Activated naive CD4-positive, alpha-beta T cell treated with anti-CD3 and anti-CD28 coated beads, Interleukin-2, amount 50 U/mL, for 24 hours (primary cell): ENCODE measurements at regions not wholly inside any gene's neighbourhood (a gene's known extent, or its start where the extent isn't known, plus 50 kb on each side); places are given as distances from the start of the nearest gene placed in this dataset.

Source experiments
- H3K27ac Mint-ChIP-seq: one replicate; pipeline ENCODE4 v1.8.0; 2021; ENCODE audit warnings: mild to moderate bottlenecking, mixed read lengths
- H3K27me3 Mint-ChIP-seq: one replicate; pipeline ENCODE4 v1.8.0; 2021; ENCODE audit warnings: mixed read lengths
- H3K36me3 Mint-ChIP-seq: one replicate; pipeline ENCODE4 v1.8.0; 2021; ENCODE audit warnings: mixed read lengths
- H3K4me1 Mint-ChIP-seq: one replicate; pipeline ENCODE4 v1.8.0; 2021; ENCODE audit warnings: mixed read lengths
- H3K4me3 Mint-ChIP-seq: one replicate; pipeline ENCODE4 v1.8.0; 2021; ENCODE audit warnings: mild to moderate bottlenecking, mixed read lengths
- H3K9me3 Mint-ChIP-seq: one replicate; pipeline ENCODE4 v1.8.0; 2021; ENCODE audit warnings: mixed read lengths

DNA sequence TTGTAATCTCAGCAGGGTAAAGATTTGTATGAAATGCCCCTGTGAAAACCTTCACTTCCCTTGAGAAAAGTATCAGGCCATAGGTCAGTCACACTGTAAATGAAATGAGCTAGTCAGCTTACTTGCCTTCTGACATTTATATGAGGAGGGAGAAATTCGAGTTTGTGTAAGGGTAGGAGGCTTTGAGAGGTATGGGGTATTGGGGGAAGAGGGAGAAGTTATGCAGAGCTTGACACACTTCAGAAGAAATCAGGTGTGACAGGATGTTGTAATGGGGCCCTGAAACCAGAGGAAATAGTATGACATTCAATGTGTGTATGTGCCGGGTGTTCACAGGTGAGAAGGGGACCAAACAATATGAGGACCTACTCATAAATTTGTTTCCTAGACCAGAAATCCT is 64.2 kb upstream of the CCN6 start:
- H3K4me1 Mint-ChIP-seq = peaks cover 95% of the 10 kb centered on the region
- H3K27ac Mint-ChIP-seq = peak overlapping the region; percentile 90
- H3K27me3 Mint-ChIP-seq = no peaks in the 10 kb centered on the region
- H3K9me3 Mint-ChIP-seq = no peaks in the 10 kb centered on the region
- H3K36me3 Mint-ChIP-seq = peaks cover 6% of the 10 kb centered on the region
- peak overlapping the region; percentile 26 for H3K4me3 Mint-ChIP-seq

DNA sequence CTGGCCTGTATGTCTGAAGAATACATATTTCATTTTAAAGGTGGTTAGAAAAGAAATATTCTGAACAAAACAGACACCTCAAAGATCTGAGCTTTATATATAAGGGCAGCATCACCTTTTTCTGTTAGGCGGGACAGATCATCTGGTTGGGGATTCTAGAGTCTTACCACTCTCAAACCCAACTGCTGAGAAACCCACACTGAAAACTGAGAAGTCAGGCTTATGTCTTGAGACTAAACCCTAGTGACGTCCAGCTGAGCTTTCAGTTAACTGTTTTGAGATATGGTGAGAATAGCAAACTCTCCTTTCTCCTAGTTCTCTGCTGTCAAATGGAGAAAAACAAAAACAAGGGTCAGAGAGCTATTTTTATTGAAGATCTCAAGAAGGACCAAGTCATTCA is 63.7 kb upstream of the CCN6 start:
- H3K27ac Mint-ChIP-seq = peak overlapping the region; percentile 90
- peak overlapping the region; percentile 26 for H3K4me3 Mint-ChIP-seq
- H3K9me3 Mint-ChIP-seq = no peaks in the 10 kb centered on the region
- peaks cover 95% of the 10 kb centered on the region for H3K4me1 Mint-ChIP-seq
- H3K27me3 Mint-ChIP-seq = no peaks in the 10 kb centered on the region
- H3K36me3 Mint-ChIP-seq = peaks cover 3% of the 10 kb centered on the region

GRCh38 chr6:111992851-111993250 is 61.1 kb upstream of the CCN6 start:
- Mint-ChIP-seq H3K36me3 (peaks cover 3% of the 10 kb centered on the region), H3K27me3 (no peaks in the 10 kb centered on the region), H3K4me1 (peaks cover 92% of the 10 kb centered on the region), H3K27ac (peak overlapping the region; percentile 83), H3K4me3 (peak overlapping the region; percentile 7), H3K9me3 (no peaks in the 10 kb centered on the region)

DNA sequence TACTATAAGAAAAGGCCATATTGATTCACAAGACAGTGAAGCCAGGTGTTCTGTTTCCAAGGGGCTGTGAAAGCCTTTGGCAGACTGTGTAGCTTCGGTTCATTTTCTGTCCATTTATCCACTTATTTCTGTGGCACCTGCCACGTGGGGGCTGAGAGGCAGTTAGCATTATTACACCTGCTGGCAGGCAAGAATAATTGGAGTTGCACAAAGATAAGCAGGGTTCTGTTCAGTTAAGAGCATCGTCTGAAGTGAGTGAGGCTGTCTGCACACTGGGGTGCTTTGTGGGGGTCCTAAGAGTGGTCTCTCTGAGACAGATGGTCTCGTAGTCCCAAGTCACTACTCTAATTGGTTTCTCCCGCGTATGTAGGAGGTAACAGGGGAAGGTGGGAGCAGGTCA is 60.6 kb upstream of the CCN6 start:
- Mint-ChIP-seq H3K4me3 (peak overlapping the region; percentile 7), H3K27me3 (no peaks in the 10 kb centered on the region), H3K4me1 (peaks cover 87% of the 10 kb centered on the region), H3K9me3 (no peaks in the 10 kb centered on the region), H3K36me3 (peaks cover 3% of the 10 kb centered on the region), H3K27ac (peak overlapping the region; percentile 83)

- H3K27ac Mint-ChIP-seq = peak overlapping the region; percentile 41
Measured at GRCh38 chr6:111994791-111995190, 59.1 kb upstream of the CCN6 start.

DNA sequence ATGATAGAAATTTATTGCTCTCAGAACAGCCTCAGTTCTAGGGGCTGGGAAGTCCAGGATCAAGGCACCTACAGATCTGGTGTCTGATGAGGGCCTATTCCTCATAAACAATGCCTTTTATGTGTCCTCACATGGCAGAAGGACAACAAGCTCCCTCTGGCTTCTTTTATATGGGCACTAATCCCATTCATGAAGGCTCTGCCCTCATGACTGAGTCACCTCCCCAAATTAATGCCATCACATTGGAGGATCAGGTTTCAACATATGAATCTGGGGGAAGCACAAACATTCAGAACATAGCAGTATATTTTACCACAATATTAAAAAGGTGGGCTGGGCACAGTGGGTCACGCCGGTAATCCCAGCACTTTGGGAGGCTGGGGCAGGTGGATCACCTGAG is 58.5 kb upstream of the CCN6 start:
- H3K36me3 Mint-ChIP-seq = no peaks in the 10 kb centered on the region
- peak overlapping the region; percentile 33 for H3K27ac Mint-ChIP-seq
- H3K27me3 Mint-ChIP-seq = no peaks in the 10 kb centered on the region
- no peaks in the 10 kb centered on the region for H3K9me3 Mint-ChIP-seq
- peaks cover 67% of the 10 kb centered on the region for H3K4me1 Mint-ChIP-seq
- H3K4me3 Mint-ChIP-seq = no peak overlapping the region

More at GRCh38 chr6:111994791-111995190, 59.1 kb upstream of the CCN6 start:
- no peaks in the 10 kb centered on the region for H3K9me3 Mint-ChIP-seq
- H3K27me3 Mint-ChIP-seq = no peaks in the 10 kb centered on the region
- no peak overlapping the region for H3K4me3 Mint-ChIP-seq
- peaks cover 73% of the 10 kb centered on the region for H3K4me1 Mint-ChIP-seq
- no peaks in the 10 kb centered on the region for H3K36me3 Mint-ChIP-seq

DNA sequence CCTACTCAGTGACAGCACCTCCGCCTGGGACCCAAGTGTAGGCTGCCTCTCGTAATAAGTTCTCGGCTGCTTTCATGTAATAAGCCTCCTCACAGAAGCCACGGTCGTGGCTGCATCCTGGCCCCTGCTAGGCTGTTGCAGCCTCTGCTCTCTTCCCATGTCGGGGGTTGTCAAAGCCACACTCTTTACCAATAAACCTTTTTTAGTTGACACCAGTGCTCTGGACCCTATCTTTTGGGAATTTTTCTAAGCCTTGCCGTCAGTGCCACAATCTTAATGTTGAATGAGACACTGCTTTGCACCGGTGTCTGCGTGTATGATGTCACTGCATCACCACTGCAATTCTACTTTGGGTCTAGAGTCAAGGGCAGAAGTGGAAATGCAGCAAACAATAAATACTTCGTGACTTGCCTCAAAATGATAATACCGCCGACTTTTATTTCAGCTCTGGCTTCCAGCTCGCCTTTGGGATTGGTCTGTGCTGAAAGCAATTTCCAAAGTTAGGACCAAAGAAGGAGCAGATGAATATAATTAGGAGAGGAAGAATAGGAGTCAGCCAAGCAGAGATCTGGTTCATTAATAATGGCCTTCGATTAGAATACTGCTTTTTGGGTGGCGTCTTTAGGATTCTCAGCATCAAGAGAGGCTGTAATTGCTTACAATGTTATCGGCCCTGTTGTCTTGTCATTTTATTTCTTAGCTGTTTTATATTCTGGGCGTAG is 57.6 kb upstream of the CCN6 start:
- H3K27ac Mint-ChIP-seq = peak overlapping the region; percentile 75
- H3K4me3 Mint-ChIP-seq = peak overlapping the region; percentile 67
- H3K36me3 Mint-ChIP-seq = no peaks in the 10 kb centered on the region
- H3K9me3 Mint-ChIP-seq = no peaks in the 10 kb centered on the region
- H3K4me1 Mint-ChIP-seq = peaks cover 58% of the 10 kb centered on the region
- H3K27me3 Mint-ChIP-seq = no peaks in the 10 kb centered on the region

DNA sequence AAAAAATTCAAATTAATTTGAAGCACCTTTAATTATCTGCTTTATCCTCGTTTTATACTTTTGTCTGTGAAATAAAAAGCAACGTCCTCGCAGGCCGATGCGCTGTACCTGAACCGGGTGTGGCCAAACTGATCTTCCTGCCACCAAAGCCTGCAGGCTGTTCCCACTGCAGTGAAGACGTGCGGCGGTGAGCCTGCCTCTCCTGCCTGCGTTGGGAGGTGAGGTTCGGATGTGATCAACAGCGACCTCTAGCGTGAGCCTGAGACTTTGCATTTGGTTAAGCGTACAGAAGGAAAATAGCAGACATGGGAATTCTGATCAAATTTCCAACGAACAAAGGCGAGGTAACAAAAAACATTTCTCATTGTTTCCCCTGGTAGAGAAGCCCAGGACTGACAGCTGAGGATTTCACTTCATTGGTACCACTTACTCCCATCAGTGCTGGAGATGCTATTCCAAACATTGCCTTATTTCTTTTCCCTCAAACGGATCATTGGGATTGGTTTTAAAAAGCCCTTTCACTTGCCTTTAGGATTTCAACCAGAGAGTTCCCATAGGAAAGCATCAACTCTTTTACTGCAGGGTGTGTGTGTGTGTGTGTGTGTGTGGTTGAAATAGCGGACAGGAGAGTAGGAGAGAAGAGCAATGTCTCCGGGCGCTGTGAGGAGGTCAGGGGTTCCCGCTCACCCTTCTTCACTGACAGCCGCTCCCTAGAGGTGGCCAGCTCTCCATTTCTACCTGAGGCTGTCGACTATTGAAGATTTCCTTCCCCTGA is 56.6 kb upstream of the CCN6 start:
- H3K4me3 Mint-ChIP-seq = peak overlapping the region; percentile 67
- no peaks in the 10 kb centered on the region for H3K9me3 Mint-ChIP-seq
- peak overlapping the region; percentile 71 for H3K27ac Mint-ChIP-seq
- H3K4me1 Mint-ChIP-seq = peaks cover 50% of the 10 kb centered on the region
- no peaks in the 10 kb centered on the region for H3K27me3 Mint-ChIP-seq
- no peaks in the 10 kb centered on the region for H3K36me3 Mint-ChIP-seq

DNA sequence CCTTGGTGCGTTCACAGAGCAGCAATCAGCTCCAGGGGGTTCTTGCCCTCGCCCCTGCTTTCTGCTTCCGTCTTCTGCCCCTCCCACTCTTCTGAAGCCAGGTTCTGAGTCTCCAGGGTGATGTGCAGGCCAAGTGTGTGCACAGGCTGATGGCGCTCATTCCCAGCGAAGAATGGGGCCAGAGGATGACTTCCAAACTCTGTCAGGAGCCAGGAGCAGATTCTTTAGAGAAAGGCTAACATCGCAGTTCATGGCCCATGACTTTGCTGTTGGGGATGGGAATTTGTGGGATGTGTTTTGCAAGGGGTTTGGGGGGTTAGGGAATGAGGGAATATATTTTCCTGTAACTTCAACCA is 56.1 kb upstream of the CCN6 start:
- Mint-ChIP-seq H3K4me1 (peaks cover 46% of the 10 kb centered on the region), H3K9me3 (no peaks in the 10 kb centered on the region), H3K27ac (no peak overlapping the region), H3K27me3 (no peaks in the 10 kb centered on the region), H3K4me3 (no peak overlapping the region), H3K36me3 (no peaks in the 10 kb centered on the region)

DNA sequence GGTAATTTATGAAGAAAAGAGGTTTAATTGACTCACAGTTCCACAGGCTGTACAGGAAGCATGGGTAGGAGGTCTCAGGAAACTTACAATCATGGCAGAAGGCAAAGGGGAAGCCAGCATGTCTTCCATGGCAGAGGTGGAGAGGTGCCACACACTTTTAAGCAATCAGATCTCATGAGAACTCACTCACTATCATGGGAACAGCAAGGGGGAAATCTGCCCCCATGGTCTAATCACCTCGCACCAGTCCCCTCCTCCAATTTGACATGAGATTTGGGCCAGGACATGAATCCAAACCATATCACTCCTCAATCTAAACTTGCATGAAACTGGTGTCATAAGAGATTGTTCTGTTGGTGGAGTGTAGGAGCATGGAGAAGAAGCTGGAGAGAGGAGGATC is 51.6 kb upstream of the CCN6 start:
- H3K4me3 Mint-ChIP-seq = no peak overlapping the region
- H3K27me3 Mint-ChIP-seq = no peaks in the 10 kb centered on the region
- peaks cover 14% of the 10 kb centered on the region for H3K4me1 Mint-ChIP-seq
- no peak overlapping the region for H3K27ac Mint-ChIP-seq
- no peaks in the 10 kb centered on the region for H3K36me3 Mint-ChIP-seq
- H3K9me3 Mint-ChIP-seq = no peaks in the 10 kb centered on the region
